Limb (tissue), 2 donors: ENCODE measurements at regions not wholly inside any gene's neighbourhood (a gene's known extent, or its start where the extent isn't known, plus 50 kb on each side); places are given as distances from the start of the nearest gene placed in this dataset.
A peak's percentile ranks its signal among the peaks of the same experiment; 100 is the strongest.
"Not testable (repeated sequence)": the region's sequence is repeated elsewhere in the genome, so short reads cannot be mapped to it uniquely, and the experiment has no call there.

Experiments
- DNase-seq, 2 donors: peaks; one replicate each; pipeline ENCODE4 v3.0.0-alpha.2; 2016; ENCODE audit errors: extremely low spot score in 2 of 2

GRCh38 chr14:21781543-21781942, 107.9 kb upstream of the OR4E1 start:
- no peak for DNase-seq

- DNase-seq = no peak
Observed at GRCh38 chr14:21780429-21781084, 106.9 kb upstream of the OR4E1 start.

DNA sequence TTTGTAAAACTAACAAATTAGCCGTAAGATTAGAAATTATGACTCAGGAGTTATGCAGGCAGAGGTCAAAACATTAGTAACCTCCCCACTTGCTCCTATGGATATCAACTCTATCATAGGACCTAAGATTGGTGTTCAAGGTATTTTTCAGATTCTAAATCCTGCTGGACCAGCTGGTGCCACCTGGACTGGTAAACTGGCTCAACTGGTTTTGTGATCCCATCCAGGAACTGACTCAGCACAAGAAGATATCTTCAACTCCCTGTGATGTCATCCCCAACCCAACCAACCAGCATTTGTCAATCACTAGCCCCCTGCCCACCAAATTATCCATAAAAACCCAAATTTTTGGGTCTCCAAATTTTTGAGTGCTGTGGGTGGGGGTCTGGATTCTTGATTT, 98.1 kb upstream of the OR4E1 start:
- DNase-seq = no peak

DNA sequence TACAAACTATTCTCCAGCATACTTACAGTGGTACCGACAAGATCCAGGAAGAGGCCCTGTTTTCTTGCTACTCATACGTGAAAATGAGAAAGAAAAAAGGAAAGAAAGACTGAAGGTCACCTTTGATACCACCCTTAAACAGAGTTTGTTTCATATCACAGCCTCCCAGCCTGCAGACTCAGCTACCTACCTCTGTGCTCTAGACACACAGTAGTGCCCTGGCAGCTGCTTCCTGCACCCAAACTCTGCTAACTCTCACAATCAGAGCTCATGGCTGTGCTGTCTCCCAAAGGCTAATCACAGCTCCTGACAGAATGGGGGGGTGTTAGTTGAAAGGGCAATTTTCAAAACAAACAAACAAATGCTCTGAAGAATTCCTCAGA, 95.2 kb upstream of the OR4E1 start:
- no peak for DNase-seq

- no peak for DNase-seq
Observed at GRCh38 chr14:21768116-21768874, 94.7 kb upstream of the OR4E1 start.

GRCh38 chr14:21760360-21760759, 86.7 kb upstream of the OR4E1 start:
- DNase-seq = not testable (repeated sequence)

DNA sequence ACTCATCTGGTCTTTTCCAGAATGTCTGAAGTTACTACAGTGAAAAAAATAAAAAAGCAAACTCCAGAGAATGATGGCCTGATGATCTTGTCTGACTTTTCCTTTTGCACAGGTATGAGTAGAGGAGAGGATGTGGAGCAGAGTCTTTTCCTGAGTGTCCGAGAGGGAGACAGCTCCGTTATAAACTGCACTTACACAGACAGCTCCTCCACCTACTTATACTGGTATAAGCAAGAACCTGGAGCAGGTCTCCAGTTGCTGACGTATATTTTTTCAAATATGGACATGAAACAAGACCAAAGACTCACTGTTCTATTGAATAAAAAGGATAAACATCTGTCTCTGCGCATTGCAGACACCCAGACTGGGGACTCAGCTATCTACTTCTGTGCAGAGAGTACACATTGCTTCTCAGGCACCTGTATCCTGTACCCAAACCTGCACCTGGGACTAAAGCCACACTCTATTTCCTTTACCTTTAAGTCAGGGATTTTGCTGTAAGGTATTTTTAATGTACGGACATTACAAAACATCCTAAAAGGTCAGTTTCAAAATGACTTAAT, 75.8 kb upstream of the OR4E1 start:
- no peak for DNase-seq

- peak; percentile 44 to 53 for DNase-seq
Observed at GRCh38 chr14:21748869-21749303, 75.3 kb upstream of the OR4E1 start.

- no peak for DNase-seq
Observed at GRCh38 chr14:21735639-21736307, 62.2 kb upstream of the OR4E1 start.

DNA sequence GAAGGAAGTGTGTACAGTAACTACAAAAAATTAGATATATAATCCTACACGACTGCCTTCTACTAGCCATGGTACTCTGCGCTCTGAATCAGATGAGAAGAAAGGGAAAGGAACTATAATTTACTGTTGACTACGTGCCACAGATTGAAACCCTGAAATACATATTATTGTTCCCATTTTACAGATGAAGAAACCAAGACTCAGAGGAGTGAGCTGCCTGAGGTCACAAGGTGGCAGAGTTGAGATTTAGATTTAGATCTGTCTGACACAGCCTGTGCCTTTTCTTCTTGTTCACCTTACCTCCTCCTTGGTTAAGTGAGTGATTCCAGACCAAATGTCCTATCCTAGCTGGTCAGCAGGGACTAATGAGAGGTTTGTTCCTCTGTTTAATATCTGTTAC, 61.6 kb upstream of the OR4E1 start:
- no peak for DNase-seq

DNA sequence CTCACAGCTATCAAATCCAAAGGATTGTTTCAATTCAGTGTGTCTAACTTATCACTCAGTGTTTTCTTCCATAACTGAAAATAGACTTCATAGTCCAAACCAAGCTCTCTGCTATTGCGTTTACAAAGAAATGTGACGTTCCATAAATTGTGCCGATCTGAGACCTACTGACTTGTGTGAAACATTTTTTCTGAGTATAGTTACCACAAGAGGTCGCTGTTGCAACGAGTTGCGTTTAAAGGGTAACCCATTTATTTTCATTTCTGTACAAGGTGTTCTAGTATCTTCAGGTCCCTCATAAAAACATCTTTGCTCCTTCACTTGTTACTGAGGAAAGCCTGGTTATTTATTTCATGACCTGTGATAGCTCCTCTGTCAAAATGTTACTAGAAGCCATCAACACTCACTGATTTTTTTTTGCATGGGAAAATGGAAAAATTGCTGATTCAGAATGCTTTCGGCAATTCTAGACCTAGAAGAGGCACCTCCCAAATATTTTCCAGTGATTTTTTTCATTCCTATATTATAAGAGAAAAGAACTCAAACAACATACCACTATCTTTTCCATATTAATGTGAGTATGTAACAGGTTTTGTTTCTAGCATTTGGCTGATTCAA, 60.9 kb upstream of the OR4E1 start:
- DNase-seq = peak in 1 of 2 donors; percentile 14

DNA sequence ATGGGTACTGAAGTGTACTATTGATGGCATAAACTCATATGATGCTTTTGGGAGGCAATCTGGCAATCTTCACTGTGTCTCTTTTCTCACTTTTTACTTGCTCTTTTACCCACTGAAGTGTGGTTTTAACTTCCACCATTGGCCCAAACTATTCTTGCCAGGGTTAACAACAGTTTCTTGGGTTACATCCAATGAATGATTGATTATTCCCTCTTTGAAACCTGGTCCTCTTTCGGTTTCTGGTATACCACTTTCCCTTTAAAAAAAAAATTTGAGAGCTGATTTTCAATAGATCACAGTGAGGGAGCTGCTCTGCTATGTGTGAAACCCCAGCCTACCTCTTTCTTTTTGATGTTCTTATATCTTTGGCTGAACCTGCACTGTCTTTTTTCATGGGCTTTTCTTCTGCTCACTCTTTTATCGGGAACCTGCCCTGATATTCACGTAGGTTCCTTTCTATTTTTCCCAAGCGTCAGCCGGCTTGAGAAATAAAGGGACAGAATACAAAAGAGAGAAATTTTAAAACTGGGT, 56.1 kb upstream of the OR4E1 start:
- no peak for DNase-seq

DNA sequence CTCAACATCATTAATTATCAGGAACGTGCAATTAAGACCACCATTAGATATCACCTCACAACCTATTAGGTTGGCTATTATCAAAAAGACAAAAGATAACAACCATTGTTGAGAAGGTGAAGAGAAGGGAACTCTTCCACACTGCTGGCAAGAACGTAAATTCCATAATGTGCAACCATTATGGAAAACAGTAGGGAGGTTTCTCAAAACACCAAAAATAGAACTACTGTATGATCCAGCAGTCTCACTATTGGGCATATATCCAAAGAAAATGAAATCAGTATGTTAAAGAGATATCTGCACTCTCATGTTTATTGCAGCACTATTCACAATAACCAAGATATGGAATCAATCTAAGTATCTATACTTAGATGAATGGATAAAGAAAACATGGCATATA, 51.6 kb upstream of the OR4E1 start:
- no peak for DNase-seq

GRCh38 chr14:21724090-21724973, 50.7 kb upstream of the OR4E1 start:
- DNase-seq = no peak

- DNase-seq = no peak
Observed at GRCh38 chr14:21723431-21724045, 49.9 kb upstream of the OR4E1 start.
